T-cell (primary cell): ENCODE measurements at regions not wholly inside any gene's neighbourhood (a gene's known extent, or its start where the extent isn't known, plus 50 kb on each side); places are given as distances from the start of the nearest gene placed in this dataset.

Source experiments
- ATAC-seq, 4 experiments: fragments of 200-7000 bp in 3 of 4; fragments of 150-1000 bp in 1 of 4; cut with Tn5 transposase; replicated peaks in 1 of 4; 1 replicate in 3 of 4; 2 replicates in 1 of 4; pipeline ENCODE4 v1.10.0; 2021; ENCODE audit warnings: moderate library complexity in 3 of 4, mild to moderate bottlenecking in 2 of 4, moderate number of reproducible peaks in 1 of 4
- CTCF ChIA-PET, 2 donors: fragments of 300-600 bp; sonication (Branson Sonifier 250); formaldehyde crosslinking; loops; one replicate each; lab custom pipeline; 2022; ENCODE audit warnings: antibody characterized with exemption in 2 of 2; lab: Charles Lee
- POLR2A ChIA-PET, 2 donors: fragments of 300-600 bp; sonication (Branson Sonifier 250); formaldehyde crosslinking; loops; one replicate each; lab custom pipeline; 2022; ENCODE audit warnings: antibody characterized with exemption in 2 of 2; lab: Charles Lee
- DNase-seq, 35 experiments: peaks; one replicate each; pipeline versions ENCODE4 v3.0.0 to v3.0.0-alpha.2; 2013 to 2023
- H3K27ac ChIP-seq: one replicate; pipeline ENCODE4 v1.5.1; 2013; ENCODE audit warnings: low read length
- H3K27me3 ChIP-seq, 2 experiments: replicated peaks in 1 of 2; 1 replicate in 1 of 2; 2 replicates in 1 of 2; pipeline versions ENCODE4 v1.6.1 to v1.7.0; 2013; ENCODE audit warnings: low read length in 1 of 2, mixed read lengths in 1 of 2; ENCODE audit not compliant: control insufficient read depth in 2 of 2, insufficient read depth in 2 of 2; ENCODE audit errors: extremely low read depth in 1 of 2
- H3K36me3 ChIP-seq, 2 donors: 1 replicate in 1 of 2; 2 replicates in 1 of 2; pipeline versions ENCODE4 v1.6.1 to v1.7.0; 2013; ENCODE audit warnings: low read length in 1 of 2; ENCODE audit not compliant: control insufficient read depth in 2 of 2, insufficient read depth in 1 of 2; ENCODE audit errors: extremely low read depth in 1 of 2
- H3K4me1 ChIP-seq, 2 experiments: 1 replicate in 1 of 2; 2 replicates in 1 of 2; pipeline versions ENCODE4 v1.6.1 to v1.7.0; 2013; ENCODE audit warnings: low read length in 2 of 2, mixed read lengths in 1 of 2; ENCODE audit not compliant: insufficient read depth in 2 of 2, control insufficient read depth in 1 of 2; ENCODE audit errors: extremely low read depth in 1 of 2
- H3K4me3 ChIP-seq, 2 donors: 1 replicate in 1 of 2; 2 replicates in 1 of 2; pipeline versions ENCODE4 v1.5.1 to v1.7.0; 2013; ENCODE audit warnings: mild to moderate bottlenecking in 2 of 2, low read length in 1 of 2, moderate library complexity in 1 of 2; ENCODE audit not compliant: control insufficient read depth in 1 of 2; ENCODE audit errors: extremely low read depth in 1 of 2
- H3K9me3 ChIP-seq: 2 replicates; pipeline ENCODE4 v1.7.0; 2013
- H3K27ac Mint-ChIP-seq, 2 donors: one replicate each; pipeline ENCODE4 v1.8.0; 2020 to 2021; ENCODE audit warnings: mild to moderate bottlenecking in 2 of 2, mixed read lengths in 2 of 2
- H3K27me3 Mint-ChIP-seq, 2 donors: one replicate each; pipeline ENCODE4 v1.8.0; 2021 to 2022; ENCODE audit warnings: mixed read lengths in 2 of 2
- H3K36me3 Mint-ChIP-seq: one replicate; pipeline ENCODE4 v1.8.0; 2021; ENCODE audit warnings: mixed read lengths
- H3K4me1 Mint-ChIP-seq, 3 donors: one replicate each; pipeline ENCODE4 v1.8.0; 2020 to 2022; ENCODE audit warnings: mixed read lengths in 3 of 3, mild to moderate bottlenecking in 1 of 3
- H3K4me3 Mint-ChIP-seq, 3 donors: one replicate each; pipeline ENCODE4 v1.8.0; 2020 to 2022; ENCODE audit warnings: mild to moderate bottlenecking in 3 of 3, mixed read lengths in 3 of 3, moderate library complexity in 3 of 3
- H3K9me3 Mint-ChIP-seq, 3 donors: one replicate each; pipeline ENCODE4 v1.8.0; 2020 to 2022; ENCODE audit warnings: mixed read lengths in 3 of 3
- WGBS: methylation state at CpG from one replicate; pipeline ENCODE4 v1.1.5; 2013; ENCODE audit warnings: missing lambda C conversion rate; ENCODE audit not compliant: insufficient coverage; 5-methylcytosine and 5-hydroxymethylcytosine counted together

DNA sequence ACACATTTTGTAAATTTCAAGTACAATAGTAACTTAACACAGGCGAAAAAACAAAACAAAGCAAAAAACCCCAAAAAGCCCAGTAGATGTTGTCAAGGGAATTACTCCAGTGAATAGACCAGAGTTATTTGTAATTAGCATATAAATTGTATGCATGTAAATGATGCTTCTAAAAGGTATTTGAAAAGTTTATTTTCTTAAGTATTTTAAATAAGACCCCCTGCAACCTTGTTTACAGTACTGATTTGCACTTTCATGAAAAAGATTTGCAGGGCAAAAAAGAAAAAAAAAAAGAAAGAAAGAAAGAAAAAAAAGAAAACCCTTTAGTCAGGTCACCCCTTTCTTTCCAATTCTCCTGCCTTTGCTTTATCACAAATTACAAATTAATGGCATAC is 372.3 kb upstream of the IRX2 start:
- no peaks in the 10 kb centered on the region for H3K36me3 Mint-ChIP-seq
- DNase-seq (no peak), ATAC-seq (no peak)
- Histone ChIP-seq H3K4me3 (no peak overlapping the region), H3K27ac (no peak overlapping the region), H3K36me3 (no peaks in the 10 kb centered on the region), H3K4me1 (no peaks in the 10 kb centered on the region), H3K9me3 (no peaks in the 10 kb centered on the region), H3K27me3 (peaks cover 9 to 23% of the 10 kb centered on the region in 2 experiments)
- WGBS = no CpG with 5 or more reads among the region's 1 CpG
- no peak overlapping the region for H3K27ac Mint-ChIP-seq
- peaks cover 13 to 18% of the 10 kb centered on the region in 2 donors for H3K27me3 Mint-ChIP-seq
- no peak overlapping the region for H3K4me3 Mint-ChIP-seq
- ChIA-PET POLR2A (no interaction called here), CTCF (no interaction called here)
- no peaks in the 10 kb centered on the region for H3K9me3 Mint-ChIP-seq
- H3K4me1 Mint-ChIP-seq = no peaks in the 10 kb centered on the region

DNA sequence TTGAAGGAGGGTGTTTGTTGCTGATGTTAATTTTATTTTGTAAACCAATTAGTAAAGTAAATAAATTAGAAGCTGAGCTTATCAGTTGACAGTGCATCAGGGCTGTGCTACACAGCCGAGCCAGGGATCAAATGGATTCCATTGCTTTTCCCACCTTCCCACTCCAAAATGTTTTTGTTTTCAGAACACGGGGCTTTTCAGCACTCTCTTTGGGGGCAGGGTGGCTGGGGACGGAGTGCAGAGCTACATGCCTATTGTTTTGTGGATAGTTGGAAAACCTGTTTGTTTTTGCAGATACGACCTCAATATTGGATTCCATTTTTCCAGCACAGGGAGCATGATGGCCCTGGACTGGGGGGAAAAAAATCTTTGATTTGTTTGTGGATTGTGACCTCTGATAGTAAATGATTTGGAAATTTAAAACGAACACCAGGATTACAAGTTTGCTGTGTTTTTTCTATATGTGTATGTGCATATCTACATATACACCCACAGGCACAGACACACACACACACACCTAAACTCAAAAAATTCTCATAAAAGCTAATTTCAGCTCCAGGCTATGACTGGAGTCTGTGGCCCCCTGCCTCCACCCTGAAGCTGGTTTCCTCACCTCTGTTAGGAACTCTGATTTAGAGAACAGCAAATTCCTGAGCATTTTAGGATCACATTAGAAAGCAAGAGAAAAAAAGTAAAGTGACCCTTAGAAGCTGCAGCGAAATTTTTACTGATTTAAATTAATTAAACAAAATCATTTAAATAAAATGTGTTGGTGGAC is 371.7 kb upstream of the IRX2 start:
- no peak overlapping the region for H3K4me3 Mint-ChIP-seq
- CTCF ChIA-PET = no interaction called here

DNA sequence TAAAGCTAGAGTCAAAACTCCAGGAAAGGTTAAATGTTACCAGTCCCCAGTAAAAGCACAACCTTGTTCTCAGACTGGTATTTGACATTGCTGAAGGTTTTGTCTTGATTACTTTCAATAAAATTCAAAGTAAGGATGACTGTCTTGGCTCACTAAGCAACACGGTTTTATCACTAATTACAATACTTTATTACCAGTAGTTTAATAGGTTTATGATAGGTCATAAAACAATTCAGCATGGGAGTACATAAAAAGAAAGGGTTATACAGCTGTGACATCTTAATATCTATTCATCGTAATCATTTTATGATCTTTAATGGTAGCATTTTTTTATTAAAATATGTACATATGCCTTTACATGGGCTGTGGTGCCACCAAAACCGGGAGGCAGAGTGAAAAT is 370.7 kb upstream of the IRX2 start:
- DNase-seq (no peak), ATAC-seq (no peak)
- no peaks in the 10 kb centered on the region for H3K4me1 ChIP-seq
- ChIA-PET CTCF (no interaction called here), POLR2A (no interaction called here)
- peaks cover 9 to 23% of the 10 kb centered on the region in 2 experiments for H3K27me3 ChIP-seq
- WGBS = no CpG with 5 or more reads among the region's 3 CpGs
- Mint-ChIP-seq H3K4me3 (no peak overlapping the region), H3K27me3 (peaks cover 22 to 30% of the 10 kb centered on the region in 2 donors), H3K9me3 (peaks cover 0 to 2% (median 1%) of the 10 kb centered on the region in 3 donors), H3K27ac (no peak overlapping the region), H3K36me3 (no peaks in the 10 kb centered on the region), H3K4me1 (no peaks in the 10 kb centered on the region)
- H3K36me3 ChIP-seq = no peaks in the 10 kb centered on the region
- no peaks in the 10 kb centered on the region for H3K9me3 ChIP-seq
- no peak overlapping the region for H3K27ac ChIP-seq
- no peak overlapping the region for H3K4me3 ChIP-seq

More for the DNA sequence above, 371.7 kb upstream of the IRX2 start:
- no peaks in the 10 kb centered on the region for H3K36me3 ChIP-seq
- Mint-ChIP-seq H3K27ac (no peak overlapping the region), H3K4me1 (no peaks in the 10 kb centered on the region), H3K36me3 (no peaks in the 10 kb centered on the region), H3K9me3 (no peaks in the 10 kb centered on the region), H3K27me3 (peaks cover 18 to 22% of the 10 kb centered on the region in 2 donors)
- H3K27ac ChIP-seq = no peak overlapping the region
- ATAC-seq (no peak), DNase-seq (no peak)
- 47% methylated on average over 2 of the region's 6 CpGs for WGBS
- POLR2A ChIA-PET = no interaction called here
- no peaks in the 10 kb centered on the region for H3K4me1 ChIP-seq
- H3K4me3 ChIP-seq = no peak overlapping the region
- H3K9me3 ChIP-seq = no peaks in the 10 kb centered on the region
- peaks cover 9 to 23% of the 10 kb centered on the region in 2 experiments for H3K27me3 ChIP-seq

DNA sequence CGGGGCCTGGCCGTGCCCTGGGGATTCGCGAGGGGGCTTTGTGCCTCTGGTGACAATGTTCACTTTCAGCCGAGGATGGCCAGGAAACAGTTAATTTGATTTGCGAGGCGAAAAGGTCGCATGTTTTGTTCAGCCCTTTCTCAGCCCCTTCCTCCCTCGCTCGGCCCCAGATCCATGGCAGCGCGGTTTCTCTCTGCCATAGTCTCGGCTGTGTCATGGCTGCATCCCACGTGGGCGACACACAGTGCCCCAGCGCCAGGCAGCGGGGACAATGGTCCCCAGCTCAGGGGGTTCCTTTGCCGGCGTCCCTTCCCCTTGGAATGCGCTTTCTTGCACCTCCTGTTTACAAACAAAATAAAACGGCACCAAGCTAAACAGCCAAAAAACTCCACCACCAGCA is 370.3 kb upstream of the IRX2 start:
- ChIA-PET POLR2A (no interaction called here), CTCF (no interaction called here)
- no peak overlapping the region for H3K27ac ChIP-seq
- ATAC-seq = no peak
- H3K9me3 ChIP-seq = no peaks in the 10 kb centered on the region
- no peaks in the 10 kb centered on the region for H3K4me1 Mint-ChIP-seq
- H3K4me3 Mint-ChIP-seq = no peak overlapping the region
- no peaks in the 10 kb centered on the region for H3K36me3 Mint-ChIP-seq
- WGBS = 10% methylated on average over 19 of the region's 21 CpGs
- no peak overlapping the region for H3K4me3 ChIP-seq
- H3K27me3 ChIP-seq = peaks cover 9 to 22% of the 10 kb centered on the region in 2 experiments
- DNase-seq = no peak
- H3K27me3 Mint-ChIP-seq = peaks cover 25 to 34% of the 10 kb centered on the region in 2 donors
- H3K27ac Mint-ChIP-seq = no peak overlapping the region
- H3K9me3 Mint-ChIP-seq = peaks cover 0 to 4% (median 3%) of the 10 kb centered on the region in 3 donors
- no peaks in the 10 kb centered on the region for H3K36me3 ChIP-seq
- H3K4me1 ChIP-seq = no peaks in the 10 kb centered on the region

DNA sequence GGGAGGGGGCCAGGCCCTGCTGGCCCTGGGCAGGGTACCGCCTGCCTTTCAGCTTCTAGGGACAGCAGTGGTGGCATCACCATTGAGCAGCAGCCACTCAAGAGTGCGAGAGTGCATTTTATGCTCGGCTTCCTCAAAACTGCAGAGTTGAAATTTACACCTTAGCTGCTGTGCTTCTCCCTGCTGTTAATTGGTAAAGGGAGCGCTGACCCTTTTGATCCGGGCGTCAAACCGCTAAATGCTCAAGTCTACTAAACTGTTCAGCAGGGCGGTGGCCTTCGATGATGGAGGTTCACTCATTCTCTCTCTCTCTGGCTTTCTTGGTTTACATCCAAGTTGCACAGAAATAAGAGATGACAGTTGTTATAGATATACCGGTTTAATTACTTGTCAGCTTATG is 368.6 kb upstream of the IRX2 start:
- Mint-ChIP-seq H3K4me1 (no peaks in the 10 kb centered on the region), H3K36me3 (no peaks in the 10 kb centered on the region), H3K27me3 (peaks cover 29 to 41% of the 10 kb centered on the region in 2 donors), H3K27ac (no peak overlapping the region), H3K9me3 (peaks cover 0 to 4% (median 3%) of the 10 kb centered on the region in 3 donors), H3K4me3 (no peak overlapping the region)
- no peaks in the 10 kb centered on the region for H3K36me3 ChIP-seq
- ATAC-seq = no peak
- H3K4me3 ChIP-seq = no peak overlapping the region
- peaks cover 12 to 24% of the 10 kb centered on the region in 2 experiments for H3K27me3 ChIP-seq
- H3K4me1 ChIP-seq = no peaks in the 10 kb centered on the region
- H3K27ac ChIP-seq = no peak overlapping the region
- WGBS = 34% methylated on average over 6 of the region's 10 CpGs
- DNase-seq = no peak
- ChIA-PET POLR2A (interaction anchor here in 1 of 2 donors (0.9 kb wide), 1 partner anchor 12 kb away, joined by 3 read pairs; no protein-coding TSS in a partner anchor), CTCF (no interaction called here)
- H3K9me3 ChIP-seq = no peaks in the 10 kb centered on the region

DNA sequence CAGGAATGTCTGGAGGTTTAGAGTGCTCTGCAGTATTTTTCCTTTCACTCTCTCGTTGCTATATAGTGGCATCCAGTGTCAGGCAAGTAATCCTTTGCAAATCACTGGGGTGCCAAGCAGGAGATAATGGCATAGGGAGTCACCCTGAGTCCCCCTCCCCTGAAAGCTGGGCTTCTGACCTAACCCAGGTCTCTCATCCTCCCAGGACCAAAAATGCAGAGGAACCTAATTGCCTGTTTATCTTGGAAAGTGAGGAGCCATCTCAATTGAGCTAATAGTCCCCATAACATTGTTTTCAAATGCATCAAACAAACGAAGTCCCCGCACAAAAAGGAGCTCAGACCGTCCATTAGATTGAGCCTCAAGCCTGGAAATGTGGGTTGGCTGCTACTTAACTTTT is 368.0 kb upstream of the IRX2 start:
- H3K27ac Mint-ChIP-seq = no peak overlapping the region
- no peak overlapping the region for H3K4me3 Mint-ChIP-seq
- Histone ChIP-seq H3K27me3 (peaks cover 12 to 25% of the 10 kb centered on the region in 2 experiments), H3K27ac (no peak overlapping the region), H3K9me3 (no peaks in the 10 kb centered on the region), H3K4me1 (no peaks in the 10 kb centered on the region), H3K4me3 (no peak overlapping the region), H3K36me3 (no peaks in the 10 kb centered on the region)
- ChIA-PET POLR2A (no interaction called here), CTCF (no interaction called here)
- H3K36me3 Mint-ChIP-seq = no peaks in the 10 kb centered on the region
- WGBS = no CpG with 5 or more reads among the region's 4 CpGs
- H3K4me1 Mint-ChIP-seq = no peaks in the 10 kb centered on the region
- peaks cover 29 to 41% of the 10 kb centered on the region in 2 donors for H3K27me3 Mint-ChIP-seq
- ATAC-seq (no peak), DNase-seq (no peak)
- H3K9me3 Mint-ChIP-seq = peaks cover 0 to 4% (median 3%) of the 10 kb centered on the region in 3 donors
